ENCODE measurements at regions not wholly inside any gene's neighbourhood (a gene's known extent, or its start where the extent isn't known, plus 50 kb on each side); places are given as distances from the start of the nearest gene placed in this dataset.

- no peak for TF ChIP-seq E2F4 (CRISPR knock-in tag; IDR thresholded peaks at IDR 0.05; ENCODE audit: borderline replicate concordance, low read depth)
- TF ChIP-seq ZNF423 (CRISPR knock-in tag; IDR thresholded peaks at IDR 0.05), result no peak
- TF ChIP-seq EMX1 (CRISPR knock-in tag; IDR thresholded peaks at IDR 0.05), result no peak
- no peak for TF ChIP-seq FOXJ3 (CRISPR knock-in tag; IDR thresholded peaks at IDR 0.05; ENCODE audit: borderline replicate concordance)
- TF ChIP-seq MAX (CRISPR knock-in tag; IDR thresholded peaks at IDR 0.05), result no peak
- TF ChIP-seq, protein P1, sequence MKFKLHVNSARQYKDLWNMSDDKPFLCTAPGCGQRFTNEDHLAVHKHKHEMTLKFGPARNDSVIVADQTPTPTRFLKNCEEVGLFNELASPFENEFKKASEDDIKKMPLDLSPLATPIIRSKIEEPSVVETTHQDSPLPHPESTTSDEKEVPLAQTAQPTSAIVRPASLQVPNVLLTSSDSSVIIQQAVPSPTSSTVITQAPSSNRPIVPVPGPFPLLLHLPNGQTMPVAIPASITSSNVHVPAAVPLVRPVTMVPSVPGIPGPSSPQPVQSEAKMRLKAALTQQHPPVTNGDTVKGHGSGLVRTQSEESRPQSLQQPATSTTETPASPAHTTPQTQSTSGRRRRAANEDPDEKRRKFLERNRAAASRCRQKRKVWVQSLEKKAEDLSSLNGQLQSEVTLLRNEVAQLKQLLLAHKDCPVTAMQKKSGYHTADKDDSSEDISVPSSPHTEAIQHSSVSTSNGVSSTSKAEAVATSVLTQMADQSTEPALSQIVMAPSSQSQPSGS (CRISPR knock-in tag; IDR thresholded peaks at IDR 0.05; ENCODE audit: borderline replicate concordance, low read depth), result no peak
- no peak for TF ChIP-seq GTF2I (CRISPR knock-in tag; conservative IDR thresholded peaks at IDR 0.05)
- no peak for TF ChIP-seq ZNF416 (CRISPR knock-in tag; IDR thresholded peaks at IDR 0.05)
- TF ChIP-seq NFYB (CRISPR knock-in tag; conservative IDR thresholded peaks at IDR 0.05; ENCODE audit: low read depth), result no peak
Observed at GRCh38 chr4:185920691-185921260, 108.8 kb upstream of the SORBS2 start (continued).

DNA sequence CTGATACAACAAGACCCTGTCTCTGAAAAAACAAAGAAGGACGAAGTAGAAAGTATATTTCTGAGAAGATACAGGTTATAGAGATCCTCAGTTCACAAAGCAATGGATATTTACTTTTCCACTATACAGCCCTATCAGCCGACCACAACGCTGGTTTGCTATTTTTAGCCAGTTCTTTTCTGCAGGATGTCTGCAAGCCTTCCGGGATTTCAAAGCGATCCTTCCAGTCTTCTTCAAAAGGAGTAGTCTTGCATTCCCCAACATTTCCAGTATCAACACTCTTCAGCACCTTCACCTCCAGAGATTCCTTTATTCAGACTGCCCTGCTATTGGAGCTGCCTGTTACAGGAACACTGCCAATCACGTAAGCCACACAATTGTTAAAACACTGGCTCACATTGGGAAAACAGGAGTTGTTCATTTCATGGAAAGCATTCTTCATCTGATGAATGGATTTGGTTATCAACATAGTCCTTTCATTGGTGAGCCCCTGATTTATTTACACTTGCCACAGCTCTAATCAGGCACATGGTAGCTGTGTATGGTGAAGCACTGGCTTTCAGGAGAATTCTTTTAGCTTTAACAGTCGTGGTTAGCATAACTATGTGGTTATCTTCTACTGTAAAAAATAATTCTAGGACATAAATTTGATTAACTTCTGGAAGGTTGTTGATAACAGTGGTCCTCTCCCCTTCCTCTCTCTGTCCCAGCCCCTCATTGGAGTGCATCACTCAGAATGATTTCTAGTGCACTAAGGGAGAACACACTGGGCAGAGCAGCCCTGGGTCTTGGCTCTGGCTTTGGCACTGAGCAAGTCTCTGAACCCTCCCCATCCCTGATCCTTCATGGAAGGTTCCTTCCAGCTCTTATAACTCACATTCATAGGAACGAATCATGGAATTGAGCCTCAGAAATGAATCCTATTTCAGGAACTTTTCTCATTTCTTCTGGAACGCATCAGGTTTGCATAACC, 109.9 kb upstream of the SORBS2 start:
- ATAC-seq, result no peak
- ChIA-PET CTCF (interaction anchor here (1.2 to 1.7 kb wide), 2 partner anchors 100 to 324 kb away, joined by 3 read pairs; no protein-coding TSS in a partner anchor), POLR2A (interaction anchor here (0.6 kb wide), 1 partner anchor 10 kb away, joined by 10 read pairs; no protein-coding TSS in a partner anchor)
- no peak overlapping the region for H3K27ac Mint-ChIP-seq
- H3K9me3 Mint-ChIP-seq, result peaks cover 10% of the 10 kb centered on the region
- peaks cover 7% of the 10 kb centered on the region for H3K36me3 Mint-ChIP-seq
- no peak overlapping the region for H3K4me3 Mint-ChIP-seq
- H3K4me1 Mint-ChIP-seq, result peaks cover 46% of the 10 kb centered on the region
- TF ChIP-seq, protein P2, sequence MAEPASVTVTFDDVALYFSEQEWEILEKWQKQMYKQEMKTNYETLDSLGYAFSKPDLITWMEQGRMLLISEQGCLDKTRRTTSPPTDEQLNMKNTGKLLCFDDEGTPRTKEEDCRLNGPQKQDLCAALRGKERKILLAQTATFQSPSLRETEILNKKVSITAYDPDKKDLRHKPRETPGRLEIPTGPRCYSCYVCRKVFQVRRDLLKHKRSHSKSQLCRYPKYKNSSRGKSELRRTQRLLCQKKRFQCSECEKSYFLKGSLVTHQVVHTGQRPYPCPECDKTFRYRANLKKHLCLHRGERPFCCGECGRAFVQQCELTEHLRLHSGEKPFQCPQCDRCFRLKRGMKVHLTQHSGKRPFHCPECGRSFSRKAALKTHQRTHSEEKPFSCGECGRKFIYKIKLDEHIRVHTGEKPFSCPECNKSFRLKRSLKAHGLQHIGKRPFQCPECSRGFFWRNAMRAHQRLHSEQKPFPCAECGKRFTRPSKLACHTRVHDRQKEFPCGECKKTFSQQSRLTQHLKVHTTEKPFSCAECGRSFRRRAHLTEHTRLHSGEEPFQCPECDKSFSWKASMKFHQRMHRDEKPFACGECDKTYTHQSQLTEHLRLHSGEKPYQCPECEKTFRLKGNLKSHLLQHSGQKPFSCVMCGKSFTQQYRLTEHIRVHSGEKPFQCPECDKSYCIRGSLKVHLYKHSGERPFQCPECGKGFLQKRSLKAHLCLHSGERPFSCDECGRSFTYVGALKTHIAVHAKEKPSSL (CRISPR knock-in tag; conservative IDR thresholded peaks at IDR 0.05), result no peak
- TF ChIP-seq, protein P3, sequence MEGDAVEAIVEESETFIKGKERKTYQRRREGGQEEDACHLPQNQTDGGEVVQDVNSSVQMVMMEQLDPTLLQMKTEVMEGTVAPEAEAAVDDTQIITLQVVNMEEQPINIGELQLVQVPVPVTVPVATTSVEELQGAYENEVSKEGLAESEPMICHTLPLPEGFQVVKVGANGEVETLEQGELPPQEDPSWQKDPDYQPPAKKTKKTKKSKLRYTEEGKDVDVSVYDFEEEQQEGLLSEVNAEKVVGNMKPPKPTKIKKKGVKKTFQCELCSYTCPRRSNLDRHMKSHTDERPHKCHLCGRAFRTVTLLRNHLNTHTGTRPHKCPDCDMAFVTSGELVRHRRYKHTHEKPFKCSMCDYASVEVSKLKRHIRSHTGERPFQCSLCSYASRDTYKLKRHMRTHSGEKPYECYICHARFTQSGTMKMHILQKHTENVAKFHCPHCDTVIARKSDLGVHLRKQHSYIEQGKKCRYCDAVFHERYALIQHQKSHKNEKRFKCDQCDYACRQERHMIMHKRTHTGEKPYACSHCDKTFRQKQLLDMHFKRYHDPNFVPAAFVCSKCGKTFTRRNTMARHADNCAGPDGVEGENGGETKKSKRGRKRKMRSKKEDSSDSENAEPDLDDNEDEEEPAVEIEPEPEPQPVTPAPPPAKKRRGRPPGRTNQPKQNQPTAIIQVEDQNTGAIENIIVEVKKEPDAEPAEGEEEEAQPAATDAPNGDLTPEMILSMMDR (IDR thresholded peaks at IDR 0.05), result no peak
- TF ChIP-seq, protein P4, sequence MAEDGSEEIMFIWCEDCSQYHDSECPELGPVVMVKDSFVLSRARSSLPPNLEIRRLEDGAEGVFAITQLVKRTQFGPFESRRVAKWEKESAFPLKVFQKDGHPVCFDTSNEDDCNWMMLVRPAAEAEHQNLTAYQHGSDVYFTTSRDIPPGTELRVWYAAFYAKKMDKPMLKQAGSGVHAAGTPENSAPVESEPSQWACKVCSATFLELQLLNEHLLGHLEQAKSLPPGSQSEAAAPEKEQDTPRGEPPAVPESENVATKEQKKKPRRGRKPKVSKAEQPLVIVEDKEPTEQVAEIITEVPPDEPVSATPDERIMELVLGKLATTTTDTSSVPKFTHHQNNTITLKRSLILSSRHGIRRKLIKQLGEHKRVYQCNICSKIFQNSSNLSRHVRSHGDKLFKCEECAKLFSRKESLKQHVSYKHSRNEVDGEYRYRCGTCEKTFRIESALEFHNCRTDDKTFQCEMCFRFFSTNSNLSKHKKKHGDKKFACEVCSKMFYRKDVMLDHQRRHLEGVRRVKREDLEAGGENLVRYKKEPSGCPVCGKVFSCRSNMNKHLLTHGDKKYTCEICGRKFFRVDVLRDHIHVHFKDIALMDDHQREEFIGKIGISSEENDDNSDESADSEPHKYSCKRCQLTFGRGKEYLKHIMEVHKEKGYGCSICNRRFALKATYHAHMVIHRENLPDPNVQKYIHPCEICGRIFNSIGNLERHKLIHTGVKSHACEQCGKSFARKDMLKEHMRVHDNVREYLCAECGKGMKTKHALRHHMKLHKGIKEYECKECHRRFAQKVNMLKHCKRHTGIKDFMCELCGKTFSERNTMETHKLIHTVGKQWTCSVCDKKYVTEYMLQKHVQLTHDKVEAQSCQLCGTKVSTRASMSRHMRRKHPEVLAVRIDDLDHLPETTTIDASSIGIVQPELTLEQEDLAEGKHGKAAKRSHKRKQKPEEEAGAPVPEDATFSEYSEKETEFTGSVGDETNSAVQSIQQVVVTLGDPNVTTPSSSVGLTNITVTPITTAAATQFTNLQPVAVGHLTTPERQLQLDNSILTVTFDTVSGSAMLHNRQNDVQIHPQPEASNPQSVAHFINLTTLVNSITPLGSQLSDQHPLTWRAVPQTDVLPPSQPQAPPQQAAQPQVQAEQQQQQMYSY (CRISPR knock-in tag; IDR thresholded peaks at IDR 0.05), result 0 out of 2 replicates have a peak, but pooled peaks have one; percentile 10
- TF ChIP-seq CREB1 (CRISPR knock-in tag; IDR thresholded peaks at IDR 0.05) (no peak), MXD4 (CRISPR knock-in tag; IDR thresholded peaks at IDR 0.05; ENCODE audit: borderline replicate concordance) (no peak)
- no peaks in the 10 kb centered on the region for H3K27me3 Mint-ChIP-seq (ENCODE audit: low read depth)
- DNase-seq (ENCODE audit: low spot score), result no peak
